Gastrocnemius medialis (tissue), 4 donors: ENCODE measurements at regions not wholly inside any gene's neighbourhood (a gene's known extent, or its start where the extent isn't known, plus 50 kb on each side); places are given as distances from the start of the nearest gene placed in this dataset.

Experiments used
- ATAC-seq, 2 donors: fragments of 150-250 bp; one replicate each; pipeline ENCODE4 v1.9.1; 2016
- DNase-seq, 2 donors: peaks; one replicate each; pipeline ENCODE4 v3.0.0-alpha.2; 2019
- H3K27ac ChIP-seq, 4 donors: fragments of 200-600 bp; sonication (generic); 1 replicate in 1 of 4; 2 replicates in 3 of 4; pipeline ENCODE4 v1.5.1; 2016 to 2018; ENCODE audit warnings: mild to moderate bottlenecking in 2 of 4, moderate library complexity in 1 of 4
- H3K27me3 ChIP-seq, 3 donors: fragments of 200-600 bp; sonication (generic) in 2 of 3; 1 replicate in 1 of 3; 2 replicates in 2 of 3; pipeline versions ENCODE4 v1.5.1 to v1.6.0; 2016 to 2019; ENCODE audit warnings: mild to moderate bottlenecking in 1 of 3, moderate library complexity in 1 of 3
- H3K36me3 ChIP-seq, 2 donors: fragments of 200-600 bp; sonication (generic) in 1 of 2; one replicate each; pipeline ENCODE4 v1.5.1; 2017 to 2018
- H3K4me1 ChIP-seq, 2 donors: fragments of 200-600 bp; sonication (generic) in 1 of 2; one replicate each; pipeline ENCODE4 v1.5.1; 2016 to 2017; ENCODE audit warnings: mild to moderate bottlenecking in 2 of 2
- H3K4me3 ChIP-seq, 4 donors: fragments of 200-600 bp; sonication (generic) in 3 of 4; 1 replicate in 1 of 4; 2 replicates in 3 of 4; pipeline ENCODE4 v1.5.1; 2016 to 2019; ENCODE audit warnings: mild to moderate bottlenecking in 2 of 4
- H3K9me3 ChIP-seq, 3 donors: fragments of 200-600 bp; sonication (generic) in 2 of 3; 1 replicate in 1 of 3; 2 replicates in 2 of 3; pipeline ENCODE4 v1.5.1; 2016 to 2019
- POLR2A ChIP-seq, 2 donors: fragments of 450-650 bp; IDR thresholded peaks; one replicate each; pipeline ENCODE4 v1.6.1; 2017; ENCODE audit warnings: antibody characterized with exemption in 2 of 2, mild to moderate bottlenecking in 2 of 2, moderate library complexity in 2 of 2
- in situ Hi-C, 4 donors: fragments of 200-750 bp; cut with MboI; loops; one replicate each; pipeline versions ENCODE4 v1.15.0 to v1.8.0; 2017; ENCODE audit warnings: low sequenced_read_pairs in 4 of 4
- intact Hi-C: fragments of 100-400 bp; cut with DNase I; formaldehyde crosslinking; loops from one replicate; pipeline ENCODE4 v1.15.1; 2023; ENCODE audit warnings: low total_unique reads
- TF ChIP-seq, protein P1 (sequence below), 5 experiments: fragments of 450-650 bp in 3 of 5; fragments of 200-600 bp in 2 of 5; sonication (generic) in 2 of 5; IDR thresholded peaks in 4 of 5; conservative IDR thresholded peaks in 1 of 5; 1 replicate in 4 of 5; 2 replicates in 1 of 5; pipeline ENCODE4 v1.5.1; 2016 to 2019; ENCODE audit warnings: antibody characterized with exemption in 5 of 5, mild to moderate bottlenecking in 3 of 5, moderate library complexity in 3 of 5

DNA sequence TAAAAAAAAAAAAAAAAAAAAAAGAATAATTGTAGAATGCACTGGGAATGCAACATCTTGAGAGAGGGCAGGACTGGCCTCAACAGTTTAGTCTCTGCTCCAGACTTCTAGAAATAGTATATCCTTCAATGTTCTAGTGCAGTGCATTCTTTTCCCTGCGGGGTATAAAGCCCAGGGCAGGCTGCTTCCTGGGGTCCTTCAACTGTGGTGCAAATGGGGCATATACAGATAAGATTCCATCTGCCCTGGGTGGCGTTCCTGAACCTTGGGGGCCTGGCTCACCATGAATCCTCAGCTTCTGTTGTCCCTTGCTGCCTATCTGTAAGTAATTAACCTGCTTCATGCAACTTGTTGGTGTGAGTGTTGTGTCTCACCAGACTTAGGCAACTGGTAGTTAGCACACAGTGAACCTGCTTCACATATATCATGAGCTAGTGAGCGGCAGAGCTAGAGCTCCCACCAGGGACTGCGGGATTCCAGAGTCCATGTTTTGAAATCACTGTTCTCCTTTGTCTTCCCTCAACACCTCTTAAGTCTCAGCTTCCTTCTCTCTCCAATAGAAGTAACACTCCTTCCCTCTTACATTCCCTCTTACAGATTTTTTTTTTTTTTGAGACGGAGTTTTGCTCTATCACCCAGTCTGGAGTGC lies 177.6 kb downstream of the SUDS3 start:
- H3K27ac ChIP-seq, result no peak overlapping the region
- H3K27me3 ChIP-seq, result no peaks in the 10 kb centered on the region
- H3K4me1 ChIP-seq, result no peaks in the 10 kb centered on the region
- TF ChIP-seq, protein P1, sequence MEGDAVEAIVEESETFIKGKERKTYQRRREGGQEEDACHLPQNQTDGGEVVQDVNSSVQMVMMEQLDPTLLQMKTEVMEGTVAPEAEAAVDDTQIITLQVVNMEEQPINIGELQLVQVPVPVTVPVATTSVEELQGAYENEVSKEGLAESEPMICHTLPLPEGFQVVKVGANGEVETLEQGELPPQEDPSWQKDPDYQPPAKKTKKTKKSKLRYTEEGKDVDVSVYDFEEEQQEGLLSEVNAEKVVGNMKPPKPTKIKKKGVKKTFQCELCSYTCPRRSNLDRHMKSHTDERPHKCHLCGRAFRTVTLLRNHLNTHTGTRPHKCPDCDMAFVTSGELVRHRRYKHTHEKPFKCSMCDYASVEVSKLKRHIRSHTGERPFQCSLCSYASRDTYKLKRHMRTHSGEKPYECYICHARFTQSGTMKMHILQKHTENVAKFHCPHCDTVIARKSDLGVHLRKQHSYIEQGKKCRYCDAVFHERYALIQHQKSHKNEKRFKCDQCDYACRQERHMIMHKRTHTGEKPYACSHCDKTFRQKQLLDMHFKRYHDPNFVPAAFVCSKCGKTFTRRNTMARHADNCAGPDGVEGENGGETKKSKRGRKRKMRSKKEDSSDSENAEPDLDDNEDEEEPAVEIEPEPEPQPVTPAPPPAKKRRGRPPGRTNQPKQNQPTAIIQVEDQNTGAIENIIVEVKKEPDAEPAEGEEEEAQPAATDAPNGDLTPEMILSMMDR (IDR thresholded peaks at IDR 0.05 in 4 of 5, conservative IDR thresholded peaks at IDR 0.05 in 1 of 5), result no peak
- TF ChIP-seq POLR2A (IDR thresholded peaks at IDR 0.05), result no peak
- no peak for ATAC-seq
- no peaks in the 10 kb centered on the region for H3K9me3 ChIP-seq
- DNase-seq, result no peak
- intact Hi-C loops, result no loop called here
- H3K36me3 ChIP-seq, result no peaks in the 10 kb centered on the region
- in situ Hi-C loops, result no loop called here
- H3K4me3 ChIP-seq, result no peak overlapping the region

GRCh38 chr12:118558941-118559340 lies 182.6 kb downstream of the SUDS3 start:
- H3K4me1 ChIP-seq, result peaks cover 6 to 14% of the 10 kb centered on the region in 2 donors
- H3K27me3 ChIP-seq, result no peaks in the 10 kb centered on the region
- H3K36me3 ChIP-seq, result no peaks in the 10 kb centered on the region
- no peak overlapping the region for H3K4me3 ChIP-seq
- intact Hi-C loops (no loop called here), in situ Hi-C loops (no loop called here)
- TF ChIP-seq POLR2A (IDR thresholded peaks at IDR 0.05), result no peak
- TF ChIP-seq, protein P1 (IDR thresholded peaks at IDR 0.05 in 4 of 5, conservative IDR thresholded peaks at IDR 0.05 in 1 of 5), result no peak
- H3K27ac ChIP-seq, result no peak overlapping the region
- DNase-seq (no peak), ATAC-seq (no peak)
- no peaks in the 10 kb centered on the region for H3K9me3 ChIP-seq

- no peaks in the 10 kb centered on the region for H3K36me3 ChIP-seq
- H3K27ac ChIP-seq, result peak overlapping the region; percentile 4 to 38 (median 12)
Measured at GRCh38 chr12:118560733-118561132, 184.4 kb downstream of the SUDS3 start.

DNA sequence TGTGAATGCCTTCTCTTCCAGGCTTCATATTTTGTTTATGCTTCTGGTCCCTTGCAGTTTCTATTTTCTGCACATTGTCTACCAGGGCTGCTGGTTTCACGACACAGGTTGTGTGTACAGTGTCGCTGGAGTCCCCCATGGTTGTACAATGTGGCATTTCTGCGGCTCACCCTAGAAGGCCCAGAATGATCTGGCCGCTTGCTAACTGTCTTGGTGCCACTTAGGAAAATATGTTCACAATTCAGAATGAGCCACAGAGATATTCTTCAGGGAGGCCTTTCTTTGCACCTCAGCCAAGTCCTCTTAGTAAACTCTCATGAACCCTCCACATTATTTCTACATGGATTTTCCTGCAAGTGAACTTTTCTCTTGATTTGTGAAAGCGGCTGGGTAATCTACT lies 195.4 kb downstream of the SUDS3 start:
- no peak overlapping the region for H3K27ac ChIP-seq
- no peak for TF ChIP-seq POLR2A (IDR thresholded peaks at IDR 0.05)
- TF ChIP-seq, protein P1 (IDR thresholded peaks at IDR 0.05 in 4 of 5, conservative IDR thresholded peaks at IDR 0.05 in 1 of 5), result no peak
- no peak for ATAC-seq

More at GRCh38 chr12:118560733-118561132, 184.4 kb downstream of the SUDS3 start:
- intact Hi-C loops (no loop called here), in situ Hi-C loops (no loop called here)
- Histone ChIP-seq H3K9me3 (no peaks in the 10 kb centered on the region), H3K4me1 (peaks cover 7 to 16% of the 10 kb centered on the region in 2 donors), H3K4me3 (no peak overlapping the region), H3K27me3 (no peaks in the 10 kb centered on the region)
- DNase-seq (peak in 1 of 2 donors; percentile 21), ATAC-seq (peak; percentile 91 to 92)
- TF ChIP-seq, protein P1 (IDR thresholded peaks at IDR 0.05 in 4 of 5, conservative IDR thresholded peaks at IDR 0.05 in 1 of 5), result peak in 2 of 5 experiments; percentile 13 to 21
- no peak for TF ChIP-seq POLR2A (IDR thresholded peaks at IDR 0.05)

GRCh38 chr12:118574288-118574687 lies 197.9 kb downstream of the SUDS3 start:
- intact Hi-C loops (no loop called here), in situ Hi-C loops (no loop called here)
- no peaks in the 10 kb centered on the region for H3K36me3 ChIP-seq
- no peaks in the 10 kb centered on the region for H3K9me3 ChIP-seq
- TF ChIP-seq POLR2A (IDR thresholded peaks at IDR 0.05), result no peak
- TF ChIP-seq, protein P1 (IDR thresholded peaks at IDR 0.05 in 4 of 5, conservative IDR thresholded peaks at IDR 0.05 in 1 of 5), result no peak
- no peak overlapping the region for H3K27ac ChIP-seq
- no peaks in the 10 kb centered on the region for H3K27me3 ChIP-seq
- no peaks in the 10 kb centered on the region for H3K4me1 ChIP-seq
- ATAC-seq, result no peak
- DNase-seq, result no peak
- no peak overlapping the region for H3K4me3 ChIP-seq

More for the DNA sequence above, 195.4 kb downstream of the SUDS3 start:
- Histone ChIP-seq H3K4me3 (no peak overlapping the region), H3K4me1 (no peaks in the 10 kb centered on the region), H3K9me3 (no peaks in the 10 kb centered on the region), H3K27me3 (no peaks in the 10 kb centered on the region), H3K36me3 (no peaks in the 10 kb centered on the region)
- no peak for DNase-seq
- intact Hi-C loops, result no loop called here
- in situ Hi-C loops, result no loop called here
